ENCODE measurements at regions not wholly inside any gene's neighbourhood (a gene's known extent, or its start where the extent isn't known, plus 50 kb on each side); places are given as distances from the start of the nearest gene placed in this dataset.

GRCh38 chr18:57956491-57956890 lies 87.5 kb upstream of the NEDD4L start:
- no peak for TF ChIP-seq CTCF (IDR thresholded peaks at IDR 0.05; ENCODE audit: unreplicated experiment)
- no peak overlapping the region for H3K4me3 Mint-ChIP-seq (ENCODE audit: unreplicated experiment)
- POLR2A ChIA-PET, result interaction anchor here (0.9 to 1.1 kb wide), 2 partner anchors 8 to 10 kb away, joined by 3 read pairs; no protein-coding TSS in a partner anchor
- no TSS peak for BruUV-seq (replicated peaks)
- H3K9me3 Mint-ChIP-seq (ENCODE audit: unreplicated experiment), result no peaks in the 10 kb centered on the region
- CTCF ChIA-PET, result interaction anchor here (0.6 to 1.3 kb wide), 3 partner anchors 14 to 170 kb away, joined by 3 to 7 read pairs (median 3); no protein-coding TSS in a partner anchor
- DNase-seq (ENCODE audit: unreplicated experiment), result no peak
- no peak overlapping the region for H3K27ac Mint-ChIP-seq (ENCODE audit: low read depth, unreplicated experiment)
- no peaks in the 10 kb centered on the region for H3K27me3 Mint-ChIP-seq (ENCODE audit: insufficient read depth, unreplicated experiment)
- H3K36me3 Mint-ChIP-seq (ENCODE audit: insufficient read depth, unreplicated experiment), result no peaks in the 10 kb centered on the region
- intact Hi-C loops (cut with micrococcal nuclease), result loop anchor here (5.0 kb wide), 2 partner anchors 181 to 324 kb away; no protein-coding TSS in a partner anchor
- peaks cover 3% of the 10 kb centered on the region for H3K4me1 Mint-ChIP-seq (ENCODE audit: insufficient read depth, unreplicated experiment)

GRCh38 chr18:57954935-57955334 lies 89.1 kb upstream of the NEDD4L start:
- CTCF ChIA-PET, result no interaction called here
- no TSS peak for BruUV-seq (replicated peaks)
- no peak for DNase-seq (ENCODE audit: unreplicated experiment)

DNA sequence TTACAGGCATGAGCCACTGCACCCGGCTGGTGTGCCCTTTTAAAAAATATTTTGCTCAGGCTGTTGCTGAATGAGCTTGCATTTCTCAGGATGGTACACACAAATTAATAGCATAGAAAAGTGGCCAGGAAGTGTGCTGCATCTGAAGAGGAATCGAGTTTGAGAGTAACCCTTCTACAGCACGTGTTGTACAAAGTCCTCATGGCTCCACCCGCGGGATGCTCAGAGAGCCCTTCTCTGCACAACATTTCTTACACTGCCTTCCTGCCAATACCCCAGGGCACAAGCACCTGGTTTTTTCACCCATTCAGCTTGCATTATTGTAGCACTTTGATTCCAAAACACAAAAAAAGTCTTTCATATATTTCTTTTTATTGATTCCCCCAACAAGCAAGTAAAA lies 90.1 kb upstream of the NEDD4L start:
- ChIA-PET CTCF (interaction anchor here (0.7 kb wide), 1 partner anchor 19 kb away, joined by 3 read pairs; no protein-coding TSS in a partner anchor), POLR2A (interaction anchor here (0.6 kb wide), 1 partner anchor 86 kb away, joined by 4 read pairs; no protein-coding TSS in a partner anchor)
- H3K9me3 Mint-ChIP-seq (ENCODE audit: unreplicated experiment), result no peaks in the 10 kb centered on the region
- H3K27me3 Mint-ChIP-seq (ENCODE audit: insufficient read depth, unreplicated experiment), result no peaks in the 10 kb centered on the region
- TF ChIP-seq CTCF (IDR thresholded peaks at IDR 0.05; ENCODE audit: unreplicated experiment), result no peak
- no peaks in the 10 kb centered on the region for H3K4me1 Mint-ChIP-seq (ENCODE audit: insufficient read depth, unreplicated experiment)
- BruUV-seq (replicated peaks), result no TSS peak
- H3K4me3 Mint-ChIP-seq (ENCODE audit: unreplicated experiment), result no peak overlapping the region
- no peaks in the 10 kb centered on the region for H3K36me3 Mint-ChIP-seq (ENCODE audit: insufficient read depth, unreplicated experiment)
- no peak overlapping the region for H3K27ac Mint-ChIP-seq (ENCODE audit: low read depth, unreplicated experiment)
- DNase-seq (ENCODE audit: unreplicated experiment), result no peak
- intact Hi-C loops (cut with micrococcal nuclease), result no loop called here

More at GRCh38 chr18:57954935-57955334, 89.1 kb upstream of the NEDD4L start:
- Mint-ChIP-seq H3K36me3 (ENCODE audit: insufficient read depth, unreplicated experiment) (no peaks in the 10 kb centered on the region), H3K27ac (ENCODE audit: low read depth, unreplicated experiment) (no peak overlapping the region), H3K4me1 (ENCODE audit: insufficient read depth, unreplicated experiment) (no peaks in the 10 kb centered on the region), H3K4me3 (ENCODE audit: unreplicated experiment) (no peak overlapping the region), H3K27me3 (ENCODE audit: insufficient read depth, unreplicated experiment) (no peaks in the 10 kb centered on the region), H3K9me3 (ENCODE audit: unreplicated experiment) (no peaks in the 10 kb centered on the region)
- POLR2A ChIA-PET, result no interaction called here
- TF ChIP-seq CTCF (IDR thresholded peaks at IDR 0.05; ENCODE audit: unreplicated experiment), result no peak
- intact Hi-C loops (cut with micrococcal nuclease), result loop anchor here (5.0 kb wide), 2 partner anchors 182 to 323 kb away; no protein-coding TSS in a partner anchor

DNA sequence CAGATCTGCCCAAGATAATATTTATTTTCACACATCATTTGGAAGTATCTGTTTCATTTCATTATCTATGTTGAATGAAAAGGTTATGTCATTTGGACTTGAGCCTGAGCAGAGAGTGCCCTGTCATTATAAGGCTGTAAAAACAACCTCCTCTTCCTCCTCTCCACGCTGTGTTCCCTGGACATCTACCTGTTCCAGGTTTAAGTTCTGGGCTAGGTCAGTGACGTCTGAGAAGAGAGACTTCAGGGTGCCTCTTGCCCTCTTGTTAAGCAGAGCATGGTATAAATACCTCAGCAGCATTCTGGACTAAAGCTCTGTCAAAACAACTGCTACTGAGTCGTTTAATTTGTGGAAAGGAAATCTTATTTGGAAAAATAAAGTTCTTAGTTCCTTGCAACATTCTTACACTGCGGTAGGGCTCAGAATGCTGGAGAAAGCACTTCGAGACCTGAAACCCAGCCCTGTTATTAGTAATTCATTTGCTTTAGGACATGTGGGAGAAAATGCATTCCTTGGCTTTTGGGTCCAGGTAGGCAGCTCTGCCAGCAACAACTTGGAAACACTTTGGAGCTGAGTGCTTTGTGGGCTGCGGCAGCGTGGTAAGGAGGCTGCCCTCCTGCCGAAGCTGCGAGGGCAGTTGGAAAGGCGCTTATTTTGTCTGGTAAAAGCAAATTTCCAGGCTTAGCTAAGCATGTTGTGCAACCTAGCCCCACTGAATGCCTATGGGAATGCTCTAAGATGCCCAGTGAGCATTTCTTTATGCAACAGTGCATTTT lies 91.8 kb upstream of the NEDD4L start:
- BruUV-seq (replicated peaks), result no TSS peak
- Mint-ChIP-seq H3K4me1 (ENCODE audit: insufficient read depth, unreplicated experiment) (no peaks in the 10 kb centered on the region), H3K4me3 (ENCODE audit: unreplicated experiment) (no peak overlapping the region), H3K9me3 (ENCODE audit: unreplicated experiment) (no peaks in the 10 kb centered on the region), H3K27me3 (ENCODE audit: insufficient read depth, unreplicated experiment) (no peaks in the 10 kb centered on the region), H3K27ac (ENCODE audit: low read depth, unreplicated experiment) (no peak overlapping the region), H3K36me3 (ENCODE audit: insufficient read depth, unreplicated experiment) (no peaks in the 10 kb centered on the region)
- no peak for DNase-seq (ENCODE audit: unreplicated experiment)
- ChIA-PET POLR2A (interaction anchor here (1.6 kb wide), 1 partner anchor 71 kb away, joined by 4 read pairs; no protein-coding TSS in a partner anchor), CTCF (interaction anchor here (0.7 to 1.2 kb wide), 4 partner anchors 10 to 70 kb away, joined by 3 to 5 read pairs (median 4); no protein-coding TSS in a partner anchor)
- intact Hi-C loops (cut with micrococcal nuclease), result no loop called here
- TF ChIP-seq CTCF (IDR thresholded peaks at IDR 0.05; ENCODE audit: unreplicated experiment), result no peak

Data from MCF 10A (cell line).